GDM1 (cell line): ENCODE measurements at regions not wholly inside any gene's neighbourhood (a gene's known extent, or its start where the extent isn't known, plus 50 kb on each side); places are given as distances from the start of the nearest gene placed in this dataset.

ENCODE experiments used
- DNase-seq: peaks from one replicate; lab custom pipeline; 2025; lab: John Stamatoyannopoulos, UW

DNA sequence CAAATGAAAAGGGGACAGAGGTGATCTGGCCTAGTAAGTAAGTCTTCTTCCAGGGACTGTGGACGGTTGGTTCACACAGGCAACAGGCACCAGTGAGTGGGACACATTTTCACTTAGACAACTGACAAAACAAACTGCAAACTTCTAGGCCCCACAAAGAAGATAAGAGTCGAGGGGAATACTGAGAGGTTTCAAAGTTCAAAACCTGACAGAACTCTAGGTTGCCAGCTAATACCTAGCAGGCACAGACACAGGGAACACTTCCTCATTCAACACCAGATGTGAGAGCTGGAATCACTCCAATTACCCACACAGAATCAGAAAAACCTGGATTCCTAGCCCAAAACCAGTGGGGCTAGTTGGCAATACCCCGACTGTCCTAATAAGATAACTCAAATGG, 621.7 kb downstream of the ZPLD1 start:
- DNase-seq, result no peak

DNA sequence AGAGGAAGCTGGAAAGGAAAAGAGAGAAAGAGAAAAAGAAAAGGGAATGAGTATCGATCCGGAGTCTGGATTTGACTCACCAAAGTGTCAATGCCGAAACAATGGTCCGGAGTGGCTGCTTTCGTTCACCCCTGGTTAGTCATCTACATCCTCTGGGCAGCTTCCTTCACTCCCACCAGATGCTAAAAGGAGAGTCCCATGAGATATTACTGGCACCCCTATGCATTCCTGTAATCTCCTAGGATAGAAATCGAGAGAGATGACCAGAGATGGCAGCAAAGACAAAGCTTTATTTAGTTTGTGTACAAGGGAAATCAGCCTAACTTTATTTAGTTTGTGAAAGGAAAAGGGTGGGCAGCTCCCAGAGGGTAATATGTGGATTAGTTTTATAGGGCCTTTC, 622.2 kb downstream of the ZPLD1 start:
- no peak for DNase-seq

DNA sequence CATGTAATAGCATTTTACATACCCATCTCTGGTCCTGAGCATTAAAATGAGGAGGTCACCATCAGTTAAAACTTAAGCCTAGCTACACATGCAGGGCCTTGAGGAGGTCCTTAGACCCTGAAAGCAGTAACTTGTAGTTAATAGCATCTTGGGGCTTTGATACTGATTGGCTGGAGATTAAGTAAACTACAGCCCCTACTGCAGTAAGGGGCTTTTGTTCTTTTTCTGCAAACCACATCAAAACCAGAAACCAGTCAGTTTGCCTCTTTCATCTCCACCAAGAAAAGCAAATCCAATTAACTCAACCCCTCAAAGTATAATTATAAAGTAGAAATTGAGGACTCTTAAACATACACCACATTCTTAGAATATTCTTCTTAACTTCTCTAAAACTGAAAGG, 622.7 kb downstream of the ZPLD1 start:
- DNase-seq, result no peak

DNA sequence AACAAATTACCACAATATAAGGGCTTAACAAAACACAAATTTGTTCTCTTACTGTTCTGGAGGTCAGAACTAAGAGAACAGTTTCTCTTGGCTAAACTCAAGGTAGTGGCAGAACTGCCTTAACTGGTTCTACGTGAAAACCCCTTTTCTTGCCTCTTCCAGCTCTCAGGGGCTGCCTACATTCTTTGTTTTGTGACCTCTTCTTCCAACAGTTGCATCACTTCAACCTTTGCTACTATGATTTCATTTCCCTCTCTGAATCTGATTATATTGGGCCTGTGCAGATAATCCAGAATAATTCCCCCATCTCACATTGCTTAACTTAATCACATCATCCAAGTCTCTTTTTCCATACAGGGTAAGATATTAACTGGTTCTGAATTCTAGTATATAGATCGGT, 624.6 kb downstream of the ZPLD1 start:
- DNase-seq, result no peak

DNA sequence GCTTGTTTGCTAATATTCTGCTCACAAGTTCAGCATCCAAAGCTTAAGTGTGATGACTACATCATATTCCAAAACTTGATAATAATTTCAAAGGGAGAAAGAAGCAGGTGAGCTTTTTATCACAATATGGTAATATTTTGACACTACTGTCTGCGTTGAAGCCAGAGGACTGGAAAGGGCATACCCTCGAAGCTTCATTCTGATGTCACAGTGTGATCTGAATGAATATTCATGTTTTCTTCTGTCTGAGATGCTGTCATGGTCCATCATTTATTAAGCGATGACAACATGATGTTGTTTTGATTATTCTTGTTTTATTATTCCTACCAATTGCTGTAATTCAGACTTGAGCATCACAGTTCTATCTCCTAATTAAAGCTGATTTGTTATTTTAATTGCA, 625.4 kb downstream of the ZPLD1 start:
- DNase-seq, result no peak

DNA sequence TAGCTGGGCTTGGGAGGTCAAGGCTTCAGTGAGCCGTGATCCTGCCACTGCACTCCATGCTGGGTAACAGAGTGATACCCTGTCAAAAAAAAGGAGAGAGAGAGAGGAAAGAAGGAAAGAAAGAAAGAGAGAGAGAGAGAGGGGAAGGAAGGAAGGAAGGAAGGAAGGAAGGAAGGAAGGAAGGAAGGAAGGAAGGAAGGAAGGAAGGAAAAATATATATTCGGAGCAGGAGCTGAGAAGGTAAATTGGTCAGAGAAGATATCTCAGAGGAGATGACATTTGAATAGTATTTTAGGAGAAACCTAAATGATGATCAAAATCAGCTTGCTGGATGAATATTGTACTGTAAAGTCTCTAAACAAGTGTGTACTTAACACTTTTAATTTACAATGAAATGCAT, 633.1 kb downstream of the ZPLD1 start:
- DNase-seq, result no peak

DNA sequence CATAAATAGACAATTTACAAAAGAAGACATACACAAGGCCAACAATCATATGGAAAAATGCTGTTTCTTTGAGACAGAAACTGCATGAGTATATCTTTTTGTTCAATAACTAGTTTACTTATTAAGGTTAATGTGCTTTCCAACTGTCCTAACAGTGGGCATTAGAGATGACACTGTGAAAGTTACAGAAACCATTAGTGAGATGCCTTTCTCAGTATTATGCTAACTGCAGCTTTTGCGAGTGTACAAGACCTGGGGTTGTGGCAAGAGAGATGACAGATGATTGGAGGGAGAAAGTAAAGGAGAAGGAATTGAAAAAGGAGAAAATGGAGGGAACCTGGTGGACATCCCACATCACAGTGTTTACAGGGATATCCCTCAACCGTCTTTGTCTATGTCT, 640.5 kb downstream of the ZPLD1 start:
- DNase-seq, result no peak

DNA sequence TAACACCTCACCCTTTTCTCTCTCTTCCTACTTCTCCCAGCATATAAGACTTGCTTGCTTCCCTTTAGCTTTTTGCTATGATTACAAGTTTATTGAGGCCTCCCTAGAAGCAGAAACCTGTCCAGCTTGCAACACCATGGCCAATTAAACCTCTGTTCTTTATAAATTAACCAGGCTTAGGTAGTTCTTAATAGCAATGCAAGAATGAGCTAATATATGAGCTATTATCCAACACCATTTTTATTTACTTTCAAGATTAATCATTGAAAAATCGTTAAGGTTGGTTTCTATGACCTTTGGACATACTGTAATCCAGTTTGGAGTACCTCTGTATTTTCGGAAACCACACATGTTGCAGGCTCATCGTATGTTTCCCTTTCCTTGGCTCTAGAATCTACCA, 643.1 kb downstream of the ZPLD1 start:
- no peak for DNase-seq

DNA sequence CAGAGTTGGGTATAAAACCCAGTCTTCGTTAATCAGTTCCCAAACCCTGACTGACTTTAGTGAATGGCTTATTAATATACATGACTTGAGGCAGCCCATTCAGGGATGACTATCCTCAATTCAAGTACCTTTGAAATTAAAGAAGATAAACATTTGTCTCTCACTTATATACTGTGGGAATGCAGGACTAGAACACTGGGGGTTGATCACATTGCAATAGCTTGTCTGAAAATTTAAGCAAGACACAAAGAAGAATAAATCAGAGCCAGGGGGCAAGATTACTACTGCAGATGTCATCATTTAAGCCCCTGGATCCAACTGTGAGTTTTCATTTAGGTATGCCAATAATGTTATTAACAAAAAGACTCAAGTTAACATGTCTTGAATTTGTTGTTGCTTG, 647.7 kb downstream of the ZPLD1 start:
- no peak for DNase-seq

DNA sequence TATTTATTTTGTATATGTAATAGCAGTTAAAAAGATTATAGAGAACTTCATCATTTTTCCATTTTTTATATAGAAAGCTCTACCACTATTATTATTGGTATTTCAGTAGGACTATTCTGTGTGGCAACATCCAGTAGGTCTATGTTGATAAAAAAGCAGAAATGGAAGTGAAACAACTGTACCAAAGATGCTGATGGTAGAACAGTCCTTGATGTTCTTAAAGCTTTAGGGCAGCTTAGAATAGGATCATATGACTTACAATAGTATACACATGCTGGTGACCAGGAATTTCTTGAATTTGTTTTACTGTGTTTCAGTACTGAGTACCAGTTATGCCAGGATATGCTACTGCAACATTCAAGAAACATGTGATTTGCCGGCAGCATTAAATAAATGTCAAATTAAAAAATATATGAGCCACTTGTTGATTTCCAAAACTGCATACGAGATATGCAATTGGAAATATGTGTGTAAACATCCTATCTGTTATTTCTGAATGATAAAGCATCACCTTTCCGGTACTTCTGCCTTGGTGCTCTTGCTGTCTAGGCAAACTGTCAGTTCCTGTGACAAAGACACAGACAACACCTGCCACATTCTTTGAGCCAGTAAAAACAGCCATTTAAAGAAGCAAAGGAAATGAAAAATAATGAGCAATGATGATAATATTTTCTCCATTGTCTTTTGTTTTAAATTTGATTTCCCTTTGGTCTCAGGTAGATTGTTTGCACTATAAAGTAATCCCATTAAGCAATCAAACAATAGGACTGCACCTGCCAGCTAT, 649.2 kb downstream of the ZPLD1 start:
- DNase-seq, result no peak

DNA sequence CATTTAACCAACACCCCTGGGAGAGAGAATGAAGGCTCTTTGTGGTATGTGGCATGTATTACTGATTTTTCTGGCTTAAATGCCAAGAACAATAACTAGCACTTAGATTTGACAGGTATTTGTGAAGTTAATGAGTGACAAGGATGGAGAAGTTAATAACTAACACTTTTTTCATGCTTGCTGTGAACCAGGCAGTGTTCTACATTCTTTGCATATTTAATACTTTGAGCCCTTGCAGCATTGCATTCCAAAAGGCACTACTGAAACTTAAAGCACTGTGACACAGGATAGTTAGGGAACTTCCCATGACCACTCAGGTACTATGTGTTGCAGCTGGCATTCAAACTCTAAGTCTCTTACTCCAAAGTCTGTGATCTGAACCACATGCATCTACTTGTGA, 650.6 kb downstream of the ZPLD1 start:
- DNase-seq, result no peak

DNA sequence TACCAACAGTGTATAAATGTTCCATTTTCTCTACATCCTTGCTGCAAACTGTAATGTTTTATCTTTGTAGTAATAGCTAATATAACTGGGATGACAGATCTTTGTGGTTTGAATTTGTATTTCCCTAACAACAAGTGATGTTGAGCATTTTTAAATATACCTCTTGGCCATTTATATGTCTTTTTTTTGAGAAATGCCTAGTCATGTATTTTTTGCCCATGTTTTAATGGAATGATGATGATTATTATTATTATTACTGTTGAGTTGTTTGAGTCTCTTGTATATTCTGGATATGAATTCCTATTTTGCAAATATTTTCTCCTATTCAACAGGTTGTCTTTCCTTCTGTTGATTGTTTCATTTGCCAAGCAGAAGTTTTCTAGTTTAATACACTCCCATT, 654.9 kb downstream of the ZPLD1 start:
- no peak for DNase-seq

DNA sequence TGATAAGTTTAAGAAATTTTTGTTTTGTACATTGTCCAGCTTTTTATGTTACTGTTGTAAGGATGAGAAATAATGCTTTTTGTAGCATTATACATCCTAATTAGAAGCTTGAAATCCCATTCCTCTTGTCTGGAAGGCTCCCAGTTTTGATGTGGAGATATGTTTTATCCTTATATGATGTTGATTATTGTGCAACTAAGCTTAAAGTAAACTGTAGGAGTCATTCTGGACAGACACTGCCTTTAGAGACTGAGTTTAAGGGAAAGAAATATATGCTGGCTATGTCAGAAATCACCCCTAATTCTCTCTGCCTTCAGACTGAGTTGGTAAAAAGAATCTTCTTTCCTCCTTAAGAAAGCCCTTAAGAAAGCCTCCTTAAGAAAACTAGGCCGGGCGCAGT, 670.4 kb downstream of the ZPLD1 start:
- no peak for DNase-seq

DNA sequence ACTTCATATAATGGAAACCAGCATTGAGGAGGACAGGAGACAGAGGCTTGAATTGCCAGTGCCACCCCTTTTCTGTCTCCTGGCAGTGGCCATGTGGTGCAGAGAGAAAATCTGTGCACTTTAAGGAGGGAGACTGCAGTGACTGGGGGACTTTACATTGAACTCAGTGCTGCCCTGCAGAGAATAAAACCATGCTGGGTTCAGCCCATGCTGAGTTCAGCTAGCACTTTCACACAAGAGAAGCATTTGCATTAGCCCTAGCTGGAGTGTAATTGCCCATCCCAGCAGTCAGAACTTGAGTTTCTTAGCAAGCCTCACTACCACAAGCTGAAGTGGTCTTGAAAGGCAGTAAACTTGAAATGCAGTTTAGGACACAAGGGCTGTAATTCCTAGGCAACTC, 677.5 kb downstream of the ZPLD1 start:
- no peak for DNase-seq

DNA sequence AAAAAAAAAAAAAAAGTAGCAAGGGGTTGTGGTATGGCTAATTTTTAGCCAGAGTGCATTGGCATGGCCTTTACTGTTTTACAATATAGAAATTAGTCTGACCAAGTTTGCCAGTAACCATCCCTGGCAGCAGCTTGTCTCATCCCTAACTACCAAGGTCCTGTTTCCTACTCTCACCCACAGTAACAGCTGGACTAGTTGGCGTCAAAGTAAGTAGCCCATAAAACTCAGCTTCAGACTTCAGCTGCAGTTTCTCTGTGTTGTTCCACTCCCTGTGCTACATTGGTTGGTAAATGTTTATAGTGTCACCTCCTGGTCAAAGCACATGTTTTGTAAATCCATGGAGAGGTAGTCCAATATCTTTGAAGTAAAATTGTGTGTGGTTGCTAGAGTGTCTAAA, 691.3 kb downstream of the ZPLD1 start:
- DNase-seq, result no peak

DNA sequence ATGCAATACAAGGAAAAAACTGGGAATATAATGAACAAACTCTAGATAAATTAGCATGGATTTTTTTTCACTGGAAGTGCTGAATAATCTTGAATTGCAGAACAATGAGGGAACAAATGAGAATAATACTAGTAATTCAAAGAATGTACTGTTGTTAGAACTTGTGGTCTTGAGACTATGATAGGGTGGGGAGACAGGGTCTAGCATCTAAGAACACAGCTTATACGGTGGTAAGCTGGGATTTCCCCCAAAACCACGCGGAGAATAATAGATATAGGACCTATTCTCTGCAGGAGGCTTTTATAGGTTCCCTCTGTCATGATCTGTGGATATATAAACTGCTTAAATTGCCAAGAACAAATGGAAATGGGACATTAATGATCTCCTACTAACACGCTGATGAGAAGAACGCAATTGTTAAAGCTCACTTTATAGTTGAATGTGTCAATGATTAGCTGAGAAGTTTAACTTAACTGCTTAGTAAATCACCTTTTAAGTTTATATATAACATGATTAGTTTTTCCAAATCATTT, 692.3 kb downstream of the ZPLD1 start:
- no peak for DNase-seq

DNA sequence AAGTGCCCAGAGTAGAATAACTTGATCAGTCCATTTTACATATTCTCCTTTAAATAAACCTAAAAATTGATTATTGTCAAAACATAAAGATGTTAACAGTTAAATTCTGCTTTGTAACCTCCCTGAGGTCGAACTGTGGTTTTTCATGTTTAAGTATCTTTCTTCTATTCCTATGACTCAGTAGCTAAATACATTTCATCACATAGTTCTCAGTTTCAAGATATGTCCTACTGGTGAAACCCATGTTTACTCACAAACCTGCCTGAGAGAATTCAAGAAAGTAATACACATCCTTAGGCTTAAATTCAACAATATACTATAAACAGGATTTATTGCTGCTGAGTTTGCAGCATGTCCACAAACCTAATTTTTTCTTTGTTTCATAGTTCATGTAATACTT, 692.9 kb downstream of the ZPLD1 start:
- DNase-seq, result no peak

DNA sequence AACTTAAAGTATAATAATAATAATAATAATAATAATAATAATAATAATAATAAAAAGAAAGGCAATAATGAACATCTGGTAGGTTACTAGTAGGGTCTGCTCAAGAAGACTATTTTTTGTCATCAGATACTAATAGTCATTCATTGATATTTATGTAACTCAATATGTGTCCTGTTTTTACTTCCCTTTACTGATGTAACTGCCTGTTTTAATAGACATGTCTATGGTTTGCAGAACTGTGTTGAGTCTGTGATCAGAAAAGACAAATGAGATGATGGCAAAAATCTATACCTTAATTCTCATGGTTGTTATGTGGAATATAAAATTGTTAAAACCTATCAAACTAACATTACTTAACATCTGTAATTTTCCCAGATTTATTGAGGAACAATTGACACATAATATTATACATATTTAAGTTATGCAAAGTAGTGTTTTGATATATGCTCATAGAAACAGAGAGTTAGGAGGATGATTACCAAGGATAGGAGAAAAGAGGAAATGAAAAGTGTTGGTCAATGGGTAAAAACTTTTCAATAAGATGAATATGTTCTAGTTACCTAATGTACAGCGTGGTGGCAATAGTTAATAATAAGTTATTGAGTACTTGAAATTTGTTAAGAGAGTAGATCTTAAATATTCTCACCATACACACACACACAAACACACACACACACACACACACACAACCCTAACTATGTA, 699.4 kb downstream of the ZPLD1 start:
- no peak for DNase-seq

DNA sequence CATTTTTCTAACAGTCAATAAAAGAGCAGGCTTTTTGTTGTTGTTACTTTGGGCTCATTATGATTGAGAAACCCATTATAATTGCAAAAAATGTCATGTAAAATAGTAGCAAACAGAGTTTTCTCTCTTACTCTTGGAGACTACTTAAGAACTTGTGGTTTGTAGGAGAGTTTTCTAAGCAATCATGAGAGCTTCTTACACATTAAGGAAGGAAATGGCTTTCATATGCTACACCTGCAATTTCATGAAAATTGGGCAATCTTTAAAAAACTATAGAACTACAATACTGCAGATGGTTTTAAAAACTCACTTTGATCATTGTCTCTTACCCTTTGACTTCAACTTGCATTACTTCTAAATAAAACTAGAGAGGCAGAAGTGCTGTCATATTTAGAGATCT, 701.8 kb downstream of the ZPLD1 start:
- DNase-seq, result no peak

DNA sequence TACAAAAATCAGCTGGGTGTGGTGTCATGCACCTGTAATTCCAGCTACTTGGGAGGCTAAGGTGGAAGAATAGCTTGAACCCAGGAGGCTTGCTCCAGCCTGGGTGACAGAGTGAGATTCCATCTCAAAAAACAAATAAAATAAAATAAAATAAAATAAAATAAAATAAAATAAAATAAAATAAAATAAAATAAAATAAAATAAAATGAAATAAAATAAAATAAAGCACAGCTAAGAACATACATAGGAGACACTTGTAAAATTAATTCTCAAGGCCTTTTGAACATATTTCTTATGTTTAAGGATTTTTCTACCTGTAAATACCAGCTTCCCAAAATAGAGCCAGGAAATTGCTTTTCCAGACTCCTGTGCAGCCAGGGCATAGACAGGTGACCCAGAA, 703.0 kb downstream of the ZPLD1 start:
- DNase-seq, result no peak

DNA sequence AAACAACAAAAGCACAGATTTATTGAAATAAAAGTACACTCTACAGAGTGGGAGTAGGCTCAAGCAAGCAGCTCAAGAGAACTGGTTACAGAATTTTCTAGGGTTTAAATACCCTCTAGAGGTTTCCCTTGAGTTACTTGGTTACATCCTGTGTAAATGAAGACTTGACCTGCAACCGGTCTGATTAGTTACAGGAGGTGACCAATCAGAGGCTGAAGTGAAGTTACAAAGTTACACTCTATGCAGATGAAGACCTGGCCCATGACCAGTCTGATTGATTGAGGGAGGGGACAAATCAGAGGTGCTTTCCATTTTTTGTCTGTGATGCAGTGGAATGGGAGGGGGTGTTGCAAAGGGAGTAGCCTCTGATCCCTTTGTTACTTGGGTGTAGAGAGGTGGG, 723.4 kb downstream of the ZPLD1 start:
- DNase-seq, result no peak

DNA sequence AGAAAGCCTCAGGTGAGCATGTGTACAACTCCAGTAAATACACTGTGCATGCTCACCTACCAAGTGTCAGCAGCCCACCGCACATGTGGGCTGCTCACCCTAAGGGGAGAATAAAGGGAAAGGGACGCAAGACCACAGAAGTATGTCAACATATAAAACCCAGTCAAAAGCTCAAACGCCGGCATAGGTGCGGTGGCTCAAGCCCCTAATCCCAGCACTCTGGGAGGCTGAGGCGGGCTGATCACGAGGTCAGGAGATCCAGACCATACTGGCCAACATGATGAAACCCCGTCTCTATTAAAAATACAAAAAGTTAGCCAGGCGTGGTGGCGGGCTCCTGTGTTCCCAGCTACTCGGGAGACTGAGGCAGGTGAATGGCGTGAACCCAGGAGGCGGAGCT, 732.1 kb downstream of the ZPLD1 start:
- no peak for DNase-seq

DNA sequence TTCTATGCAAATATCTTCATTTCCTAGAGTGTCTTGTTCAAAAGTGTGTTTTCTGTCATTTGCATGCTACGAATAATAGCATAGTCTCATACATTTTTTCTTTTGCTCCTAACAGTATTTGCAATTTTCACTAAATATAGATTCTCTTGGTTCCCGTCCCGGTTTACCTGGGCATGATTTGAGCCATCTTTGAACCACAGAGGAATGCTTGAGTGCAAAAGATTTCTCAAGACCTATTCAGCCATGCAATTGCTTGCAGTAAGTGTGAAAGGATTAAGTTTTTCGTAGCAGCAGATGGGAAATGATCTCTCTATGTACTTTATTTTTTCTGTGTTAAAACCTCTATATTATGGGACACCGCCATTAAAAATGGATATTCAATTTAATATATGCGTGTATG, 733.0 kb downstream of the ZPLD1 start:
- no peak for DNase-seq

DNA sequence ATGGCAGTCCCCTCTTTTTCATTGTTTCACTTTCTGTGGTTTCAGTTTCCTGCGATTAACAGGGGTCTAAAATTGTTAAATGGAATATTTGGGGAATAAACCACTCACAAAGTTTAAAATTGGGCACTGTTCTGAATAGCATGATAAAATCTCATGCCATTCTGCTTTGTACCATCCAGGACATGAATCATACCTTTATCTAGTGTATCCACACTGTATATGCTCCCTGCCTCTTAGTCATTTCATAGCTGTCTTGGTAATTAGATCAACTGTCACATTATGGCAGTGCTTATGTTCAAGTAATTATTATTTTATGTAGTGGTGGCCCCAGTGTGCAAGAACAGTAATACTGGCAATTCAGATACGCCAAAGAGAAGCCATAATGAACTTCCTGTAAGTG, 734.5 kb downstream of the ZPLD1 start:
- DNase-seq, result no peak
